ENCODE measurements at regions not wholly inside any gene's neighbourhood (a gene's known extent, or its start where the extent isn't known, plus 50 kb on each side); places are given as distances from the start of the nearest gene placed in this dataset.

DNA sequence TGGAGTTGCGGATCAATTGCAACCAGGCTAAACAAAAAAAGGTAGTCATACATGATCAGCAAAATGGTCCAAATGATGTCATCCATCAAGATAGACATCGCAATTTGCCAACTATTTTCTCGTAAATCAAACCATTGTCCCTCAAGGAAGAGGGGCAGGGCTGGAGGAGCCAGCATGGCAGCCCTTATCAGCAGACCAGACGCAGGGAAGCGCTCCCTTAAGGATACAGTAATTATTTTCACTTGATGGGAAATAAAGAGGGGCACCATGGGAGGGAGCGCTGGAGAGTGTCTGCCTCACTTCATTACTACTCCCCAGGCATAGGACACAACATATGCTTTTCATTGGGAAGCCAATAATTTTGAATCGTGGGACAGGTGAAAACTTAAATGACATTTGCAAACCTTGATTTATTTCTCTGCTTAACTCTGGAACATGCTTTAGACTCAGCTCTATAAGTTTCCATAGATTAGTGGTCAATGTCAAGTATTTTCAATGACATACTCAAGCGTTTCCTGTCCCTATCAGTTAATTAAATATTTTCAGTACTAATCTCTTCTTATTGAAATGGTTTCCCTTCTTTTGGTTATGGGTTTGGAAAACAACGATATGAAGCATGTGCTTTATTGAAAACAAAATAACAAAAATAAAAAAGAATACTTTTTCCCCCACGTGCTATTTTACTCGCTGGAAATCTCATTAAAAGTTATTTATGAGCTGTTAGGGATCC, 202.4 kb upstream of the HABP2 start:
- TF ChIP-seq, protein P1, sequence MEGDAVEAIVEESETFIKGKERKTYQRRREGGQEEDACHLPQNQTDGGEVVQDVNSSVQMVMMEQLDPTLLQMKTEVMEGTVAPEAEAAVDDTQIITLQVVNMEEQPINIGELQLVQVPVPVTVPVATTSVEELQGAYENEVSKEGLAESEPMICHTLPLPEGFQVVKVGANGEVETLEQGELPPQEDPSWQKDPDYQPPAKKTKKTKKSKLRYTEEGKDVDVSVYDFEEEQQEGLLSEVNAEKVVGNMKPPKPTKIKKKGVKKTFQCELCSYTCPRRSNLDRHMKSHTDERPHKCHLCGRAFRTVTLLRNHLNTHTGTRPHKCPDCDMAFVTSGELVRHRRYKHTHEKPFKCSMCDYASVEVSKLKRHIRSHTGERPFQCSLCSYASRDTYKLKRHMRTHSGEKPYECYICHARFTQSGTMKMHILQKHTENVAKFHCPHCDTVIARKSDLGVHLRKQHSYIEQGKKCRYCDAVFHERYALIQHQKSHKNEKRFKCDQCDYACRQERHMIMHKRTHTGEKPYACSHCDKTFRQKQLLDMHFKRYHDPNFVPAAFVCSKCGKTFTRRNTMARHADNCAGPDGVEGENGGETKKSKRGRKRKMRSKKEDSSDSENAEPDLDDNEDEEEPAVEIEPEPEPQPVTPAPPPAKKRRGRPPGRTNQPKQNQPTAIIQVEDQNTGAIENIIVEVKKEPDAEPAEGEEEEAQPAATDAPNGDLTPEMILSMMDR (IDR thresholded peaks at IDR 0.05; ENCODE audit: low read length) = no peak
- TF ChIP-seq EZH2 (IDR thresholded peaks at IDR 0.05; ENCODE audit: borderline replicate concordance, low read length) = no peak

Measured in OCI-LY1 (cell line).